Activated CD4-positive, alpha-beta memory T cell treated with anti-CD3 and anti-CD28 coated beads for 36 hours (primary cell): ENCODE measurements at regions not wholly inside any gene's neighbourhood (a gene's known extent, or its start where the extent isn't known, plus 50 kb on each side); places are given as distances from the start of the nearest gene placed in this dataset.

Experiments
- CTCF ChIA-PET: fragments of 350-600 bp; sonication (Branson Sonifier 250); formaldehyde crosslinking; loops from one replicate; lab custom pipeline; 2021; ENCODE audit warnings: antibody characterized with exemption, inconsistent platforms; lab: Charles Lee
- POLR2A ChIA-PET: fragments of 350-600 bp; sonication (Branson Sonifier 250); formaldehyde crosslinking; loops from one replicate; lab custom pipeline; 2021; ENCODE audit warnings: antibody characterized with exemption; lab: Charles Lee
- DNase-seq: peaks from one replicate; pipeline ENCODE4 v3.0.0-alpha.2; 2020
- H3K27ac Mint-ChIP-seq: one replicate; pipeline ENCODE4 v1.8.0; 2021; ENCODE audit warnings: mixed read lengths
- H3K27me3 Mint-ChIP-seq: one replicate; pipeline ENCODE4 v1.8.0; 2021; ENCODE audit warnings: mixed read lengths
- H3K36me3 Mint-ChIP-seq: one replicate; pipeline ENCODE4 v1.8.0; 2021; ENCODE audit warnings: mixed read lengths
- H3K4me1 Mint-ChIP-seq: one replicate; pipeline ENCODE4 v1.8.0; 2021; ENCODE audit warnings: low read depth, mixed read lengths
- H3K4me3 Mint-ChIP-seq: one replicate; pipeline ENCODE4 v1.8.0; 2021; ENCODE audit warnings: mild to moderate bottlenecking, mixed read lengths
- H3K9me3 Mint-ChIP-seq: one replicate; pipeline ENCODE4 v1.8.0; 2021; ENCODE audit warnings: mixed read lengths
- intact Hi-C: fragments of 100-400 bp; cut with micrococcal nuclease; formaldehyde crosslinking; loops from one replicate; pipeline ENCODE4 v1.15.1; 2023

- DNase-seq: no peak
- H3K27me3 Mint-ChIP-seq: no peaks in the 10 kb centered on the region
- no peaks in the 10 kb centered on the region for H3K9me3 Mint-ChIP-seq
- ChIA-PET CTCF (interaction anchor here (0.6 kb wide), 1 partner anchor 66 kb away, joined by 3 read pairs; no protein-coding TSS in a partner anchor), POLR2A (no interaction called here)
- no peaks in the 10 kb centered on the region for H3K4me1 Mint-ChIP-seq
- H3K36me3 Mint-ChIP-seq: no peaks in the 10 kb centered on the region
- no peak overlapping the region for H3K4me3 Mint-ChIP-seq
- no peak overlapping the region for H3K27ac Mint-ChIP-seq
- intact Hi-C loops: no loop called here
These were observed 236.3 kb downstream of the MAFB start for GRCh38 chr20:40452758-40453157.

- Mint-ChIP-seq H3K4me1 (no peaks in the 10 kb centered on the region), H3K36me3 (no peaks in the 10 kb centered on the region), H3K27me3 (no peaks in the 10 kb centered on the region), H3K9me3 (no peaks in the 10 kb centered on the region), H3K27ac (no peak overlapping the region), H3K4me3 (no peak overlapping the region)
- DNase-seq: no peak
- CTCF ChIA-PET: no interaction called here
- intact Hi-C loops: no loop called here
- POLR2A ChIA-PET: no interaction called here
These were observed 237.5 kb downstream of the MAFB start for GRCh38 chr20:40451552-40451951.

GRCh38 chr20:40449974-40450616 lies 238.9 kb downstream of the MAFB start:
- intact Hi-C loops: no loop called here
- POLR2A ChIA-PET: no interaction called here
- DNase-seq: no peak
- Mint-ChIP-seq H3K9me3 (no peaks in the 10 kb centered on the region), H3K27ac (no peak overlapping the region), H3K27me3 (no peaks in the 10 kb centered on the region), H3K4me1 (no peaks in the 10 kb centered on the region), H3K4me3 (no peak overlapping the region), H3K36me3 (no peaks in the 10 kb centered on the region)
- CTCF ChIA-PET: no interaction called here

GRCh38 chr20:40449144-40449690 lies 239.8 kb downstream of the MAFB start:
- Mint-ChIP-seq H3K4me3 (no peak overlapping the region), H3K27me3 (no peaks in the 10 kb centered on the region), H3K9me3 (no peaks in the 10 kb centered on the region), H3K36me3 (no peaks in the 10 kb centered on the region), H3K4me1 (no peaks in the 10 kb centered on the region), H3K27ac (no peak overlapping the region)
- DNase-seq: no peak
- ChIA-PET POLR2A (no interaction called here), CTCF (no interaction called here)
- intact Hi-C loops: no loop called here

- H3K36me3 Mint-ChIP-seq: no peaks in the 10 kb centered on the region
- DNase-seq: no peak
- no peaks in the 10 kb centered on the region for H3K9me3 Mint-ChIP-seq
- CTCF ChIA-PET: no interaction called here
- intact Hi-C loops: no loop called here
- H3K4me3 Mint-ChIP-seq: no peak overlapping the region
- POLR2A ChIA-PET: no interaction called here
- no peaks in the 10 kb centered on the region for H3K27me3 Mint-ChIP-seq
- no peak overlapping the region for H3K27ac Mint-ChIP-seq
- no peaks in the 10 kb centered on the region for H3K4me1 Mint-ChIP-seq
These were observed 242.1 kb downstream of the MAFB start for GRCh38 chr20:40446888-40447287.

- ChIA-PET POLR2A (no interaction called here), CTCF (no interaction called here)
- DNase-seq: no peak
- Mint-ChIP-seq H3K9me3 (no peaks in the 10 kb centered on the region), H3K4me3 (no peak overlapping the region), H3K4me1 (no peaks in the 10 kb centered on the region), H3K27me3 (no peaks in the 10 kb centered on the region), H3K36me3 (no peaks in the 10 kb centered on the region), H3K27ac (no peak overlapping the region)
- intact Hi-C loops: no loop called here
These were observed 244.5 kb downstream of the MAFB start for GRCh38 chr20:40444516-40444915.

GRCh38 chr20:40443753-40444152 lies 245.3 kb downstream of the MAFB start:
- Mint-ChIP-seq H3K36me3 (no peaks in the 10 kb centered on the region), H3K4me3 (no peak overlapping the region), H3K27me3 (no peaks in the 10 kb centered on the region), H3K9me3 (no peaks in the 10 kb centered on the region), H3K4me1 (no peaks in the 10 kb centered on the region), H3K27ac (no peak overlapping the region)
- POLR2A ChIA-PET: no interaction called here
- intact Hi-C loops: no loop called here
- DNase-seq: no peak
- CTCF ChIA-PET: no interaction called here

- CTCF ChIA-PET: no interaction called here
- Mint-ChIP-seq H3K27me3 (no peaks in the 10 kb centered on the region), H3K36me3 (no peaks in the 10 kb centered on the region), H3K9me3 (no peaks in the 10 kb centered on the region), H3K4me1 (no peaks in the 10 kb centered on the region), H3K4me3 (no peak overlapping the region), H3K27ac (no peak overlapping the region)
- POLR2A ChIA-PET: no interaction called here
- DNase-seq: no peak
- intact Hi-C loops: no loop called here
These were observed 246.7 kb downstream of the MAFB start for GRCh38 chr20:40442181-40442963.

GRCh38 chr20:40441771-40442170 lies 247.3 kb downstream of the MAFB start:
- no peak overlapping the region for H3K4me3 Mint-ChIP-seq
- no peaks in the 10 kb centered on the region for H3K9me3 Mint-ChIP-seq
- ChIA-PET CTCF (no interaction called here), POLR2A (no interaction called here)
- no peaks in the 10 kb centered on the region for H3K36me3 Mint-ChIP-seq
- no peak overlapping the region for H3K27ac Mint-ChIP-seq
- H3K27me3 Mint-ChIP-seq: no peaks in the 10 kb centered on the region
- DNase-seq: no peak
- intact Hi-C loops: no loop called here
- H3K4me1 Mint-ChIP-seq: no peaks in the 10 kb centered on the region

GRCh38 chr20:40438161-40438830 lies 250.7 kb downstream of the MAFB start:
- H3K9me3 Mint-ChIP-seq: no peaks in the 10 kb centered on the region
- H3K27ac Mint-ChIP-seq: no peak overlapping the region
- DNase-seq: no peak
- H3K36me3 Mint-ChIP-seq: no peaks in the 10 kb centered on the region
- no peak overlapping the region for H3K4me3 Mint-ChIP-seq
- intact Hi-C loops: no loop called here
- H3K4me1 Mint-ChIP-seq: no peaks in the 10 kb centered on the region
- POLR2A ChIA-PET: no interaction called here
- no peaks in the 10 kb centered on the region for H3K27me3 Mint-ChIP-seq
- CTCF ChIA-PET: no interaction called here

- no peaks in the 10 kb centered on the region for H3K27me3 Mint-ChIP-seq
- ChIA-PET POLR2A (no interaction called here), CTCF (no interaction called here)
- H3K9me3 Mint-ChIP-seq: no peaks in the 10 kb centered on the region
- intact Hi-C loops: no loop called here
- H3K4me1 Mint-ChIP-seq: no peaks in the 10 kb centered on the region
- H3K4me3 Mint-ChIP-seq: no peak overlapping the region
- no peak for DNase-seq
- H3K36me3 Mint-ChIP-seq: no peaks in the 10 kb centered on the region
- H3K27ac Mint-ChIP-seq: no peak overlapping the region
These were observed 253.0 kb downstream of the MAFB start for GRCh38 chr20:40436011-40436410.

- no peak overlapping the region for H3K27ac Mint-ChIP-seq
- no peaks in the 10 kb centered on the region for H3K36me3 Mint-ChIP-seq
- CTCF ChIA-PET: no interaction called here
- intact Hi-C loops: no loop called here
- H3K4me3 Mint-ChIP-seq: no peak overlapping the region
- H3K9me3 Mint-ChIP-seq: no peaks in the 10 kb centered on the region
- H3K27me3 Mint-ChIP-seq: no peaks in the 10 kb centered on the region
- no peak for DNase-seq
- no peaks in the 10 kb centered on the region for H3K4me1 Mint-ChIP-seq
- POLR2A ChIA-PET: no interaction called here
These were observed 253.7 kb downstream of the MAFB start for GRCh38 chr20:40435146-40435895.
